HG02763 (cell line): ENCODE measurements at regions not wholly inside any gene's neighbourhood (a gene's known extent, or its start where the extent isn't known, plus 50 kb on each side); places are given as distances from the start of the nearest gene placed in this dataset.

Experiments
- ATAC-seq: cut with Tn5 transposase; IDR thresholded peaks from one replicate; pipeline ENCODE4 v1.9.1; 2021; ENCODE audit warnings: mild to moderate bottlenecking, moderate library complexity; ENCODE audit not compliant: unreplicated experiment

GRCh38 chr2:136482006-136482405 is 283.3 kb upstream of the THSD7B start:
- no peak for ATAC-seq

- ATAC-seq: no peak
Measured at GRCh38 chr2:136479696-136480095, 285.6 kb upstream of the THSD7B start.

- ATAC-seq: no peak
Measured at GRCh38 chr2:136468799-136469369, 296.5 kb upstream of the THSD7B start.

- ATAC-seq: no peak
Measured at GRCh38 chr2:136452528-136452927, 312.8 kb upstream of the THSD7B start.

- no peak for ATAC-seq
Measured at GRCh38 chr2:136448986-136449780, 316.2 kb upstream of the THSD7B start.

- ATAC-seq: no peak
Measured at GRCh38 chr2:136448432-136448831, 316.9 kb upstream of the THSD7B start.

GRCh38 chr2:136444323-136444722 is 321.0 kb upstream of the THSD7B start:
- no peak for ATAC-seq

GRCh38 chr2:136443661-136444060 is 321.7 kb upstream of the THSD7B start:
- ATAC-seq: no peak

GRCh38 chr2:136441979-136442714 is 323.2 kb upstream of the THSD7B start:
- ATAC-seq: no peak

GRCh38 chr2:136439064-136439676 is 321.2 kb upstream of the CXCR4 start:
- no peak for ATAC-seq

GRCh38 chr2:136437461-136437860 is 319.5 kb upstream of the CXCR4 start:
- no peak for ATAC-seq

GRCh38 chr2:136436936-136437335 is 319.0 kb upstream of the CXCR4 start:
- no peak for ATAC-seq

GRCh38 chr2:136434251-136434715 is 316.3 kb upstream of the CXCR4 start:
- no peak for ATAC-seq

- no peak for ATAC-seq
Measured at GRCh38 chr2:136433261-136433660, 315.3 kb upstream of the CXCR4 start.

GRCh38 chr2:136424112-136424511 is 306.2 kb upstream of the CXCR4 start:
- ATAC-seq: no peak

GRCh38 chr2:136423516-136423996 is 305.6 kb upstream of the CXCR4 start:
- peak; percentile 98 for ATAC-seq

GRCh38 chr2:136422512-136422911 is 304.6 kb upstream of the CXCR4 start:
- ATAC-seq: no peak

GRCh38 chr2:136420346-136420745 is 302.4 kb upstream of the CXCR4 start:
- ATAC-seq: no peak

- no peak for ATAC-seq
Measured at GRCh38 chr2:136411946-136412345, 294.0 kb upstream of the CXCR4 start.

- no peak for ATAC-seq
Measured at GRCh38 chr2:136410673-136411072, 292.7 kb upstream of the CXCR4 start.

GRCh38 chr2:136408795-136409194 is 290.8 kb upstream of the CXCR4 start:
- no peak for ATAC-seq
